GM19397 (cell line): ENCODE measurements at regions not wholly inside any gene's neighbourhood (a gene's known extent, or its start where the extent isn't known, plus 50 kb on each side); places are given as distances from the start of the nearest gene placed in this dataset.
"Not testable (repeated sequence)": the region's sequence is repeated elsewhere in the genome, so short reads cannot be mapped to it uniquely, and the experiment has no call there.

Source experiments
- ATAC-seq: cut with Tn5 transposase; IDR thresholded peaks from one replicate; pipeline ENCODE4 v1.9.1; 2021; ENCODE audit warnings: mild to moderate bottlenecking, moderate library complexity; ENCODE audit not compliant: unreplicated experiment

GRCh38 chr10:3661271-3661670 is 123.7 kb downstream of the KLF6 start:
- no peak for ATAC-seq

GRCh38 chr10:3660753-3661152 is 124.3 kb downstream of the KLF6 start:
- no peak for ATAC-seq

- no peak for ATAC-seq
Measured at GRCh38 chr10:3659203-3659917, 125.6 kb downstream of the KLF6 start.

- no peak for ATAC-seq
Measured at GRCh38 chr10:3658766-3659165, 126.2 kb downstream of the KLF6 start.

- ATAC-seq = no peak
Measured at GRCh38 chr10:3656214-3656613, 128.8 kb downstream of the KLF6 start.

GRCh38 chr10:3655528-3655927 is 129.5 kb downstream of the KLF6 start:
- ATAC-seq = no peak

- ATAC-seq = no peak
Measured at GRCh38 chr10:3654980-3655379, 130.0 kb downstream of the KLF6 start.

GRCh38 chr10:3654496-3654895 is 130.5 kb downstream of the KLF6 start:
- no peak for ATAC-seq

- ATAC-seq = not testable (repeated sequence)
Measured at GRCh38 chr10:3653303-3653702, 131.7 kb downstream of the KLF6 start.

GRCh38 chr10:3652886-3653285 is 132.1 kb downstream of the KLF6 start:
- ATAC-seq = no peak

GRCh38 chr10:3651969-3652653 is 132.9 kb downstream of the KLF6 start:
- ATAC-seq = no peak

GRCh38 chr10:3648576-3648975 is 136.4 kb downstream of the KLF6 start:
- no peak for ATAC-seq

GRCh38 chr10:3648170-3648569 is 136.8 kb downstream of the KLF6 start:
- no peak for ATAC-seq

- no peak for ATAC-seq
Measured at GRCh38 chr10:3647074-3647473, 137.9 kb downstream of the KLF6 start.

- ATAC-seq = no peak
Measured at GRCh38 chr10:3645406-3645805, 139.6 kb downstream of the KLF6 start.

GRCh38 chr10:3640816-3641215 is 144.2 kb downstream of the KLF6 start:
- no peak for ATAC-seq

GRCh38 chr10:3639546-3639945 is 145.5 kb downstream of the KLF6 start:
- ATAC-seq = no peak

GRCh38 chr10:3636356-3637181 is 148.4 kb downstream of the KLF6 start:
- ATAC-seq = no peak

GRCh38 chr10:3635697-3636096 is 149.3 kb downstream of the KLF6 start:
- ATAC-seq = no peak

GRCh38 chr10:3635211-3635671 is 149.8 kb downstream of the KLF6 start:
- ATAC-seq = no peak

GRCh38 chr10:3634646-3635045 is 150.4 kb downstream of the KLF6 start:
- ATAC-seq = not testable (repeated sequence)
